ENCODE measurements at regions not wholly inside any gene's neighbourhood (a gene's known extent, or its start where the extent isn't known, plus 50 kb on each side); places are given as distances from the start of the nearest gene placed in this dataset.

DNA sequence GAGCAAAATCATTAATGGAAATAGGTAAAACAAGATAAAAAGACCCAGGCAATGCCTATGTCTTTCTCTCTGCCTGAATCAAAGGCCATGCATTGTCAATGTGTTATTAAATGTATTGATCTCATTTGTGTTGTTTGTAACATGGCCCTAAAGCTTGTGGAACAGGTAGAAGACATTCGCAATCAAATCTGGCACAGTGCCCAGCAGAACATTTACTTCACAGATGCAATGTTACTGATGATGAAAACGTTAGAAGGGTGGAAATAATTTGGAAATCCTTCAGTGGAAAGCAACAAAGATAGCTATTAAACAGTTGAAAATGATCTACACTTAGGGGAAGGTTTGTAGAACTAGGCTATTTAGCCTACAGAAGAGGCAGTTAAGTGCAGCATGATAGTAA, 368.2 kb downstream of the EPHA4 start:
- Histone ChIP-seq H3K9me3 (no peaks in the 10 kb centered on the region), H3K27ac (no peak overlapping the region), H3K4me1 (no peaks in the 10 kb centered on the region), H3K36me3 (no peaks in the 10 kb centered on the region), H3K27me3 (no peaks in the 10 kb centered on the region), H3K4me3 (no peak overlapping the region)
- no peak for DNase-seq
- no peak for ATAC-seq
- intact Hi-C loops (cut with DNase I): no loop called here
- no peak for TF ChIP-seq CTCF (IDR thresholded peaks at IDR 0.05)
- WGBS, 2 donors: 48 to 52% methylated on average over 2 of the region's 2 CpGs

- intact Hi-C loops (cut with DNase I): no loop called here
- 62 to 66% methylated on average over 2 of the region's 2 CpGs for WGBS, 2 donors
Observed at GRCh38 chr2:221204699-221205098, 367.4 kb downstream of the EPHA4 start.

DNA sequence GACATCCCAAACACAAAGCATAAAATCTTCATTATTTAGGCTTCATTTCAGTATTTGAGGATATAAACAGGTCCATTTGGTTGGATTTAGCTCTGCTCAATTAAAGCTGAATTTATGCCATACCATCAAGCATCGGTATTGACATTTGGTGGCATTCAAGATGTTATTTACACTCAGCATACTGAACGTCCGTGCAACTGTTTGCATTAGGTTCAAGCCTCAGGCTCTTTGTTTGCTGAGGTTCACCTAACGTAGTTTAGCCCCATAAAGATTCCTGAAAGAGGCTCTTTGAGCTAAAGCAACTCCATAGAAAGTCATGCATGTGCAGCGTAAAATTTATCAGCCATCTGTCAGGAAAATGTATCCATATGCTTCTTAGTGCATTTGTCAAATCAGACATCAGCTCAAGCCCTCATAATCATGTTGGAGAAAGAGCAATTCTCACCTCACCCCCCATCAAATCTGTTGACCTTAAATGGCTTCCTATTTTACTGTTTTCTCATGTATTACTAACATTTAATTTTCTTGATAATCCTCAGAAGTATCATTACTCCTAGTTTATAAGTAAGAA, 366.9 kb downstream of the EPHA4 start:
- ATAC-seq (no peak), DNase-seq (no peak)
- intact Hi-C loops (cut with DNase I): no loop called here
- Histone ChIP-seq H3K36me3 (no peaks in the 10 kb centered on the region), H3K27ac (no peak overlapping the region), H3K4me1 (no peaks in the 10 kb centered on the region), H3K4me3 (no peak overlapping the region), H3K9me3 (no peaks in the 10 kb centered on the region), H3K27me3 (no peaks in the 10 kb centered on the region)
- 88 to 90% methylated on average over 5 of the region's 5 CpGs for WGBS, 2 donors
- TF ChIP-seq CTCF (IDR thresholded peaks at IDR 0.05): no peak

More at GRCh38 chr2:221204699-221205098, 367.4 kb downstream of the EPHA4 start:
- no peak overlapping the region for H3K27ac ChIP-seq
- TF ChIP-seq CTCF (IDR thresholded peaks at IDR 0.05): no peak
- DNase-seq (no peak), ATAC-seq (no peak)
- no peak overlapping the region for H3K4me3 ChIP-seq
- H3K4me1 ChIP-seq: no peaks in the 10 kb centered on the region
- H3K36me3 ChIP-seq: no peaks in the 10 kb centered on the region
- no peaks in the 10 kb centered on the region for H3K27me3 ChIP-seq
- no peaks in the 10 kb centered on the region for H3K9me3 ChIP-seq

DNA sequence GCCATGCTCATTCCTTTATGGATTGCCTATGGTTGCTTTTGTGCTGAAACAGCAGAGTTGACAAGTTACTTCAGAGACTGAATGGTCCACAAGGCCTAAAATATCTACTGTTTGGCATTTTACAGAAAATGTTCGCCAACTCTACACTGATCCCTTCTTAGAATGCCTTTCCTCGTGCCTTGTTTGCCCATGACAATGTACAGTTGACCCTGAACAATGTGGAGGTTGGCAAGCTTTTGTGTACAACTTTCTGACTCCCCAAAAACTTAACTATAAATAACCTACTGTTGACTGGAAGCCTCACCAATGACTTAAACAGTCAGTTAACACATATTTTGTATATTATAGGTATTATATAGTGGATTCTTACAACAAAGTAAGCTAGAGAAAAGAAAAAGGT, 361.4 kb downstream of the EPHA4 start:
- Histone ChIP-seq H3K4me1 (no peaks in the 10 kb centered on the region), H3K9me3 (no peaks in the 10 kb centered on the region), H3K27me3 (no peaks in the 10 kb centered on the region), H3K36me3 (no peaks in the 10 kb centered on the region), H3K27ac (no peak overlapping the region), H3K4me3 (no peak overlapping the region)
- no peak for TF ChIP-seq CTCF (IDR thresholded peaks at IDR 0.05)
- DNase-seq (no peak), ATAC-seq (peak in 3 of 8 donors; percentile 52 to 77 (median 71))
- intact Hi-C loops (cut with DNase I): no loop called here
- 75 to 79% methylated on average over 2 of the region's 2 CpGs for WGBS, 2 donors

Measured in heart right ventricle (tissue), 16 donors.